Hepatocyte (in vitro differentiated cells): ENCODE measurements at regions not wholly inside any gene's neighbourhood (a gene's known extent, or its start where the extent isn't known, plus 50 kb on each side); places are given as distances from the start of the nearest gene placed in this dataset.

Experiments used
- DNase-seq: peaks from one replicate; pipeline ENCODE4 v3.0.0-alpha.2; 2016; ENCODE audit warnings: low spot score
- H2AFZ ChIP-seq: fragments of 200-600 bp; sonication (generic); 2 replicates; pipeline ENCODE4 v1.6.0; 2016; ENCODE audit warnings: antibody characterized with exemption, mild to moderate bottlenecking
- H3K27ac ChIP-seq: fragments of 200-600 bp; sonication (generic); 2 replicates; pipeline ENCODE4 v1.5.1; 2016; ENCODE audit warnings: mild to moderate bottlenecking
- H3K27me3 ChIP-seq: fragments of 200-600 bp; sonication (generic); 2 replicates; pipeline ENCODE4 v1.6.1; 2016
- H3K36me3 ChIP-seq: fragments of 200-600 bp; sonication (generic); replicated peaks from 2 replicates; pipeline ENCODE4 v1.5.1; 2016; ENCODE audit warnings: low read depth; ENCODE audit not compliant: insufficient read depth
- H3K4me1 ChIP-seq: fragments of 200-600 bp; sonication (generic); 2 replicates; pipeline ENCODE4 v1.5.1; 2016; ENCODE audit warnings: mild to moderate bottlenecking, moderate library complexity; ENCODE audit not compliant: insufficient read depth
- H3K4me2 ChIP-seq: fragments of 200-600 bp; sonication (generic); 2 replicates; pipeline ENCODE4 v1.6.0; 2016
- H3K4me3 ChIP-seq: fragments of 200-600 bp; sonication (generic); 2 replicates; pipeline ENCODE4 v1.5.1; 2016; ENCODE audit warnings: mild to moderate bottlenecking
- H3K79me2 ChIP-seq: fragments of 200-600 bp; sonication (generic); 2 replicates; pipeline ENCODE4 v1.6.0; 2017; ENCODE audit warnings: mild to moderate bottlenecking
- H3K9me2 ChIP-seq: fragments of 200-600 bp; sonication (generic); replicated peaks from 2 replicates; pipeline ENCODE4 v1.6.0; 2017; ENCODE audit warnings: mild to moderate bottlenecking; ENCODE audit not compliant: insufficient read depth
- H3K9me3 ChIP-seq: fragments of 200-600 bp; sonication (generic); 2 replicates; pipeline ENCODE4 v1.5.1; 2016; ENCODE audit warnings: low read depth, mild to moderate bottlenecking
- H4K20me1 ChIP-seq: fragments of 200-600 bp; sonication (generic); 2 replicates; pipeline ENCODE4 v1.6.0; 2016; ENCODE audit warnings: mild to moderate bottlenecking; ENCODE audit not compliant: insufficient read depth, poor library complexity, severe bottlenecking
- EZH2 ChIP-seq: fragments of 200-600 bp; sonication (generic); IDR thresholded peaks from 2 replicates; pipeline ENCODE4 v1.6.1; 2016; ENCODE audit warnings: antibody characterized with exemption, mild to moderate bottlenecking, borderline replicate concordance
- EZH2phosphoT487 ChIP-seq: fragments of 200-600 bp; sonication (generic); IDR thresholded peaks from one replicate; pipeline ENCODE4 v1.6.1; 2018; ENCODE audit warnings: antibody characterized with exemption, mild to moderate bottlenecking, low read depth, moderate library complexity; ENCODE audit not compliant: unreplicated experiment, severe bottlenecking
- WGBS: methylation state at CpG from one replicate; pipeline ENCODE4 v1.1.6; 2016; ENCODE audit warnings: low lambda C conversion rate; ENCODE audit errors: missing lambda C conversion rate; 5-methylcytosine and 5-hydroxymethylcytosine counted together
- TF ChIP-seq, protein P1 (sequence below): fragments of 200-600 bp; sonication (generic); IDR thresholded peaks from 2 replicates; pipeline ENCODE4 v1.5.1; 2016; ENCODE audit warnings: antibody characterized with exemption, mild to moderate bottlenecking; ENCODE audit not compliant: poor library complexity

DNA sequence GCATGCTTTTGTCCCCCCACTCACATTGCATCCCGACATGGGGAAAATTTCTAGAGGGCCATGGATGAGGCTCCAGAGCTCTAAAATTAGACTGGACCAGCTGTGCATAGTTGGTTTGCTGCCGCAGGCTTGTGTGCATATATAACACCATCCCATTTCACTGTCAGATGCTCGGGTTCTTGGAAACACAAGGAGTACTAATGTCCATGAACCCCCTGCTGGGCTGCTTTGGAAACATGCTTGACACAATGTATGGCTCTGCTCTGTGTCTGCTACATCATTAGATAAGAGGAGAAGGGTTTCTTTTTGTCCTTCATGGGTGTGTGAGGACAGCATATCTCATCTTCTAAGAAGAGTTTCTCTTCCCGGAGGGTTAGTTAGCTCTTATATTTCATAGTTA, 292.1 kb upstream of the RORB start:
- no peaks in the 10 kb centered on the region for H4K20me1 ChIP-seq
- H3K27ac ChIP-seq: no peak overlapping the region
- H3K4me3 ChIP-seq: no peak overlapping the region
- no peaks in the 10 kb centered on the region for H3K79me2 ChIP-seq
- 85% methylated on average over 4 of the region's 4 CpGs for WGBS
- no peak for DNase-seq
- TF ChIP-seq EZH2phosphoT487 (no peak), EZH2 (no peak)
- TF ChIP-seq, protein P1, sequence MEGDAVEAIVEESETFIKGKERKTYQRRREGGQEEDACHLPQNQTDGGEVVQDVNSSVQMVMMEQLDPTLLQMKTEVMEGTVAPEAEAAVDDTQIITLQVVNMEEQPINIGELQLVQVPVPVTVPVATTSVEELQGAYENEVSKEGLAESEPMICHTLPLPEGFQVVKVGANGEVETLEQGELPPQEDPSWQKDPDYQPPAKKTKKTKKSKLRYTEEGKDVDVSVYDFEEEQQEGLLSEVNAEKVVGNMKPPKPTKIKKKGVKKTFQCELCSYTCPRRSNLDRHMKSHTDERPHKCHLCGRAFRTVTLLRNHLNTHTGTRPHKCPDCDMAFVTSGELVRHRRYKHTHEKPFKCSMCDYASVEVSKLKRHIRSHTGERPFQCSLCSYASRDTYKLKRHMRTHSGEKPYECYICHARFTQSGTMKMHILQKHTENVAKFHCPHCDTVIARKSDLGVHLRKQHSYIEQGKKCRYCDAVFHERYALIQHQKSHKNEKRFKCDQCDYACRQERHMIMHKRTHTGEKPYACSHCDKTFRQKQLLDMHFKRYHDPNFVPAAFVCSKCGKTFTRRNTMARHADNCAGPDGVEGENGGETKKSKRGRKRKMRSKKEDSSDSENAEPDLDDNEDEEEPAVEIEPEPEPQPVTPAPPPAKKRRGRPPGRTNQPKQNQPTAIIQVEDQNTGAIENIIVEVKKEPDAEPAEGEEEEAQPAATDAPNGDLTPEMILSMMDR: no peak
- no peaks in the 10 kb centered on the region for H3K36me3 ChIP-seq
- no peak overlapping the region for H3K4me2 ChIP-seq
- no peaks in the 10 kb centered on the region for H3K9me2 ChIP-seq
- H3K9me3 ChIP-seq: no peaks in the 10 kb centered on the region
- no peaks in the 10 kb centered on the region for H3K4me1 ChIP-seq
- no peak overlapping the region for H2AFZ ChIP-seq
- H3K27me3 ChIP-seq: no peaks in the 10 kb centered on the region

DNA sequence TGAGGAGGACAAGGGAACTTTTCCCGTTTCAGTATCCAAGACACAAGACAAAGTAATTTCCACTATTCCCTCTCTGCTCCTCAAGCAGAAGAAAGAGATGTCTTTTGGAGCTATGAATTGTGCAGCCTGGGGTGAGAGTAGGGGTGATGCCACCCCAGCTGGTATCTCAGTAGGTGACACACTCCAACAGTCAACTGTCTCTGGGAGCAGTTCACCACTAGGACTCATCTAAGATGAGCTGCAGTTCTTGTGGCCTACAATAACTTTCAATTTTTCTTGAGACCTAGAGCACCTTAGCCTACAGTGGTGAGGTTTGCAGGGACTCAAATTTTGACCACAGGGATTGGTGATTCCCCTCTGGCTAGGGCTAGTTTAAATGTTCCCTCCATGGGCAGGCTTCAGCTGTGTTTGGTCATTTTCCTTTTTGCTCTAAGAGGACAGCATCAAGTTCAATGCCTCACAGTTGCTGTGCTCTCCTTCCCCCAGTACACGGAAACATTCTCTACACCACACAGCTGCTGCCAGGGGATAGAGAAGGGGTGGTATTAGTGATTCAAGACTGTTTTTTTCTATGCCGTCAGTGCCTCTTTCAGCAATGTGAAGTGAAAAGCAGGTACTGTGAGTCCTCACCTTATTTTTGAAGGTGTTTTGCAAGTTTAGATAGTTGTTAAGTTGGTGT, 278.6 kb upstream of the RORB start:
- WGBS: 90% methylated on average over 3 of the region's 3 CpGs
- Histone ChIP-seq H4K20me1 (no peaks in the 10 kb centered on the region), H3K4me1 (no peaks in the 10 kb centered on the region), H3K27ac (no peak overlapping the region), H2AFZ (no peak overlapping the region), H3K27me3 (no peaks in the 10 kb centered on the region), H3K9me3 (no peaks in the 10 kb centered on the region), H3K4me3 (no peak overlapping the region), H3K9me2 (no peaks in the 10 kb centered on the region), H3K4me2 (no peak overlapping the region), H3K36me3 (no peaks in the 10 kb centered on the region), H3K79me2 (no peaks in the 10 kb centered on the region)
- TF ChIP-seq, protein P1: no peak
- no peak for TF ChIP-seq EZH2phosphoT487
- no peak for TF ChIP-seq EZH2
- DNase-seq: no peak

DNA sequence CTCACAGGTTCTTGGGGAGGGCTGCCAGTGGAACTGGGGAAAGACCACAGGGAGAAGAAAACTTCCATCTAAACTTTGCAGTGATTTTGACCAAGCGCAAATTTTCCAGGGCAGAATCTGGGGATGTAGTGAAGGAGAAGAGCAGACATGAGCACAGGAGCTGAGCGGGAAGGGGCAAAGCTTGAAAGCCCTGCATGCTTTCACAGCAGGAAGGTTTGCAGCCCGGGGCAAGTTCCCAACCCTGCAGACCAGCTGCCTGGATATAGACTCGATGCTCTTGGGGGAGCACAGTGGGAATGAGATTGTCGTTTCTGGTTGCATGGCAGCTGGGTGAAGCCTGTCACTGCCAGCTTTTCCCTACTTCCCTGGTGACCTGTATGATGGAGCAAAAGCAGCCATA, 276.8 kb upstream of the RORB start:
- Histone ChIP-seq H3K9me2 (no peaks in the 10 kb centered on the region), H3K9me3 (no peaks in the 10 kb centered on the region), H3K27ac (no peak overlapping the region), H3K4me1 (no peaks in the 10 kb centered on the region), H2AFZ (no peak overlapping the region), H3K27me3 (no peaks in the 10 kb centered on the region), H3K79me2 (no peaks in the 10 kb centered on the region), H3K36me3 (no peaks in the 10 kb centered on the region), H3K4me2 (no peak overlapping the region), H4K20me1 (no peaks in the 10 kb centered on the region), H3K4me3 (no peak overlapping the region)
- DNase-seq: no peak
- TF ChIP-seq EZH2 (no peak), EZH2phosphoT487 (no peak)
- TF ChIP-seq, protein P1: no peak
- 72% methylated on average over 5 of the region's 5 CpGs for WGBS
